ENCODE measurements at regions not wholly inside any gene's neighbourhood (a gene's known extent, or its start where the extent isn't known, plus 50 kb on each side); places are given as distances from the start of the nearest gene placed in this dataset.
A peak's percentile ranks its signal among the peaks of the same experiment; 100 is the strongest.

- no peak for DNase-seq
These were observed 393.4 kb upstream of the KIF2A start for GRCh38 chr5:61912559-61912958.

GRCh38 chr5:61915646-61916045 is 390.4 kb upstream of the KIF2A start:
- no peak for DNase-seq

- no peak for DNase-seq
These were observed 389.1 kb upstream of the KIF2A start for GRCh38 chr5:61916621-61917620.

DNA sequence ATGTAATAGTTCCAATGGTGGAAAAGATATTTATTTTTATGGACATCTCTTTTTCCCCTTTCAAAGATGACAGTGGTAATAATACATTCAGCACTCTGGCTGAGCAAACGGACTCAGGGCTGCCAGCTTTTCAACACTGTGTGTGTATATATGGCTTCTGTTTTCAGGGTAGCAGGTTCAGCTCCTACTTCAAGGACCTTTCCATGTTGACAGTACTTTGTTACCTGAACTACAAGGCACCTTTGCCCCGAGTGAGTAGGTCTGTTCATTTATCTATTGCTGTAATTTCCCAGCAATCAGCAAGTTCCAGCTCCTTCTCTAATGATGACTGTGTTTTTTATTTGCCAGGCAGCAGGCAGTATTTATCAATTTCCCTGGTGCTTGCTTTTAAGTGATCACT is 387.4 kb upstream of the KIF2A start:
- no peak for DNase-seq

DNA sequence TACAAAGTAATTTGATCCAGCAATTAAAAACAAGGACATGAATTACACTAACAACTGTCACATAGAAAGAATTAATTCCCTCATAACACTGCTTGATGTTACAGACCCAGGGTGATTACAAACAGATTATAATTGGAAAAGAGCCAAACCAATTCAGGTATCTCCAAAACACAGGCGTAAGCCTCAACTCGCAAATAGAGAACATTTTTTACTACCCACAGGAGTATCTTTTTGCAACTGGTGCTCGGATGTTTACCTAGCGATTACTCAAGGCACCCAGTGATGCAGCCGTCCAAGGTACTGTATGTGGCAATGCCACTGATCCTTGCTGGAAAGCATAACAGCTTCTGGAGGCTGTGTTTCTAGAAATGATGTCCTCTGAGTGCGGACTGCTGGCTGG is 386.1 kb upstream of the KIF2A start:
- DNase-seq, result no peak

GRCh38 chr5:61924251-61924650 is 381.8 kb upstream of the KIF2A start:
- DNase-seq, result no peak

DNA sequence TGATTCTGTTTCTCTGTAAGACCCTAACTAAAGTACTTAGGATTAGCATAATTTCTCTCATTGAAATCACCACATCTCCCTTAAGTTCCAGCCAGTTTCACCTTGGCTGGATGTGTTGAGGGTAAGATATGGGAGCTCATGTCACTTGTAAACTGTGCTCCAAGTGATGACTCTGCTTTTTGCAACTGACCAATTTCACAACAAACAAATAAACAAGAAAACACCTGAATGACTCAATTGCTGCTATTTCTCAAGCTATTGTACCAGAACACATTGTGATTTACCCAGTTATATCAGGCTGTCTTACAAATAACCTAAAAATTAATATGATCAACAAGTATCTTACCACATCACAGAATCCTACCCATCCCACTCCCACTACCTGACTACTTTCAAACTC is 379.1 kb upstream of the KIF2A start:
- no peak for DNase-seq

GRCh38 chr5:61931236-61931635 is 374.8 kb upstream of the KIF2A start:
- no peak for DNase-seq

DNA sequence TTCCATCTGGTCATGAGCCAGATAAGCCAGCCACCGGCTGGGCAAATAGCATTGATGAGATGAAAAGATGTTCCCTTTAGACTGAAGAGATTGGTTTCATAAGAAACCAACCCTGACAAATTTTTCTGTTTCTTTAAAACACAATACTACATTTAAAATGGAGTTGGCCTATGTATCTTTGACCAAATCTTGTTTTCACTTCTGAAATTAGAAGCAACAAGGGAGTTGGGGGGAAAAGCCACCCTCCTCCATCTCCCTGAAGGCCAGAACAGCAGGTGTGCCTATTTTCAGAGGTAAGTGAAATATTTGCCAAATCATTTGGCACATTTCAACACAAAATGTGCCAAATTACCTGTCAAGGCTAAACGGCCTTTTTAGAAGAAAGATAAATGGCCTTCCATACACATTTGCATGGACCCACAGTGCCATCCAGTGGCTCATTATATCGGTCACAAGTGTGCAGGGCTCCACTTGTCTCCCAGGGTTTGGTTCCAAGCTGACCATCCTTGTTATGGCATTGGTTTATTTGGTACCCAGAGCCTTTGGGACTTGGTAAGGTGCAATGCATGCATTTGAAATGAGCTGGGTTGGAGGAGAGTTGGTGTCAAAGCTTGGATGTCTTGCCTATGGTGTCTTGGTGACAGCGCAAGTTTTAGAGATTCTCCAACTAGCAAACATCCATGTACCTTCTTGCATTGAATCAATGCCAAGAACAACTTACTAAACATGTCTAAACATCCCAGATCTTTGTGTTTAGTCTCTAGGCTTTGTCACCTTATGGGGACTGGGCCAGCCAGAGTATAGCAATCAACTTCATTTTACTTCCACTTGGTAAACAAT is 372.0 kb upstream of the KIF2A start:
- peak; percentile 79 for DNase-seq

GRCh38 chr5:61941637-61942036 is 364.4 kb upstream of the KIF2A start:
- DNase-seq, result no peak

- no peak for DNase-seq
These were observed 363.4 kb upstream of the KIF2A start for GRCh38 chr5:61942462-61943049.

DNA sequence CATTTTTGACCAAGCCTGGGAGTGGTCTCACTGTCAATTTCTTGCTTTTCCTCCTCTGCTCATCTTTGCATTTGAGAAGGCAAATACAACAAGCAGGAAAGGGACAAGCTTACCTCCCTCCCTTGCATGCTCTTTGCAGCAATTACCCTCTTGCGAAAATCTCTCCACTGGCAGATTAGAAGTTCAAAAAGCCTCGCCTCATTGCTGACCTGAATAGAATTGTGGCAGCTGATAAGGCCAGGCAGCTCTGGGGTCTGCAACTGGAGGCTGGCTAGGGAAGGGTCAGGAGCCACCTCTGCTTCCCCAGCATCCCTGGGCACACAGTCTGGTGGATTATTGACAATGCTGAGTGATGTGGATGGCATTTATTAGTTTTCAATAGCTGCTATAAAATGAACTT is 362.3 kb upstream of the KIF2A start:
- DNase-seq, result no peak

DNA sequence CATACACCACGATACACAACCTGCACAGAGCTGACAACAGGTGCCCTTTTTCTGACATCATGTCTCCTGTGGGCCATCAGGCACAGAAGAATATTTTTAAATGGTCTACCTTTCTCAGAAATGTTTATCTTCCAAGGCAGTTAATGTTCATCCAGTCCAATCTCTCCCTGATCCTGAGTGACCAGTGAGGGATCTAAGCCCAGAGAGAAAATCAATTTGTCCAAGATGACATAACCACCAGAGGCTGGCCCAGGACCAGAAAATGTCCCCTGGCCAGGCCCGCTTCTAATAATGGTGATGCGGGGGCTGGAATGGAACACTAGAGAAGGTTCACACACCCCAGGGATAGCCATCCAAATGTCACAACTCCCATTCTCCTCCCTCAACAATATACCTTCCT is 357.9 kb upstream of the KIF2A start:
- no peak for DNase-seq

GRCh38 chr5:61949054-61949678 is 356.8 kb upstream of the KIF2A start:
- DNase-seq, result peak; percentile 3

DNA sequence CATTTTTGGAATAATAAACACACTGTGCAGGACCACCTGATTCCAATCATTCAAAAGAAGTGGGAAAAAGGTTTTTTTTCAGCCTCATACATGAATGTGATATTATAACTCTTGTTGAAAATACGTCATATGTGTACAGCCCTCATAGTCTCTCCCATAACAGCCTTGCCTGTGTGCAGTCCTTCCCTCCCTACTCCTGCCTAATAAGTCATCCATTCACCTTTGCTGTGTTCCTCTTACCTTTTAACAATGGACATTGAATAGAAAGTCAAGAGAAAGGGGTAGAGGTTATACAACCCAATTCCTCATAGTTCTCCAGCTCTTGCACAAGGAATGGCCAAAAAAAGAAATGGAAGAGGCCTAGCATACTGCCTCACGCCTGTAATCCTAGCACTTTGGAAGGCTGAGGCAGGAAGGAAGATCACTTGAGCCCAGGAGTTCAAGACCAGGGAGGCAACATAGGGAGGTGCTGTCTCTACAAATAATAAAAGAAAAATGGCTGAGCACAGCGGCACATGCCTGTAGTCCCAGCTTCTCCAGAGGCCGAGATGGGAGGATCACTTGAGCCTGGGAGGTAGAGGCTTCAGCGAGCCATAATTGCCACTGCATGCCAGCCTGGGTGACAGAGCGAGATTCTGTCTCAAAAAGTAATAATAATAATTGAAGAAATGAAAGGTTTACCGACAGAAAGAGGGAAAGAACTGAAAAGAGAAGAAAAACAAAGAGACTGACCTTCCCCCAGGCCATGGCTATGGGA is 356.1 kb upstream of the KIF2A start:
- no peak for DNase-seq

- DNase-seq, result no peak
These were observed 354.7 kb upstream of the KIF2A start for GRCh38 chr5:61951295-61951694.

GRCh38 chr5:61953913-61954312 is 352.1 kb upstream of the KIF2A start:
- DNase-seq, result no peak

DNA sequence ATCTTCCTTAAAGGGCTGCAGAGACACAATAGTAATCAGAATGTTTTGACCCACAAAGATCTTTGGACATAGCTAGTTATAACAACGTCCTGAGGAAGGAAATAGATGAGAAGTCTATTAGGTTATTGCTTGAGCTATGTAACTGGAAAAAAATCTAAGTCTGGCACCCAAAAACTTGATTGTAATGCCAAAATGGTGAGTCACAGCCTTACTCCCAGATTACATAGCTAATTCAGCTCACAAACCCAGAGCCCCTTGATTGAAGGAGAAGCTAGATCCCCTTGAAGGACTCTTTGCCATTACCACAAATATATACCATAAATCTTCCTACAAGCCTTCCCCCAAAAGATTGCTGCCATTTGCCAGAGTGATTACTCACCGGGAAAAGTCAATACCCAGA is 341.8 kb upstream of the KIF2A start:
- DNase-seq, result no peak

DNA sequence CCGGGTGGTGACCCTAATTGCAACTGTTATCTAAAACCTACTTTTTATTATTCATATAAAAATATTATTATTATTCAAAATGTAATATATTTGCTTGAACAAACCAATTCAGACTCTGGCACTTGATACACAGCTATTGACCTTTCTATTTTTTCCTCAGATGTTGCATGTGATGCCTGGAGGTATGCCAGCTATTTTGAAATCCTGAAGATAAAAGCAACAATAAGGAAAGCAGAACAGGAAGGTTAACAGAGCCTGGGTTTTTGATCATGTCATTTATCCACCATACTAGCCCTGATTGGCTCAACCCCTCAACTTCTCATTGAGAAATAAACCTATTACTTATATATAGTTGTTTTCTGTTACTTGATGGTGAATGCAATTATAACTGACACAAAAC is 340.9 kb upstream of the KIF2A start:
- no peak for DNase-seq

DNA sequence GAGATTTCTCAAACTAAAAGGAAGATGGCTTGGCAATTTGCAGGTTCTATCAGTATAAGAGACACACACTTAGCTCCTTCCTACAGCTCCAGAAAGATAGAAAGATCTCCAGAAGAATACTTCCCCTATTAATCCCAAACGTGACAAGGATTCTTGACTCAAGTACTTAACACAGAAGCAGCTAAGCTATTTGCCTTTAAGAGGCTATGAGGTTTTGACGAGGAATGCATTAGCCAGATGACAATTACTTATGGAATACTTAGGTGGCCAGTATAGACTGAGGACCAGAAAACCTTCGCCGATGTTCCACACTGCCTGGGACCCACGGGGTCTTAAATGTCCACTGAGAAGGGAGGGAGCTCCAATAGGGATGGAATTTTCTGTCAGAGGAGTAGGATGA is 340.5 kb upstream of the KIF2A start:
- DNase-seq, result no peak

- no peak for DNase-seq
These were observed 339.6 kb upstream of the KIF2A start for GRCh38 chr5:61966296-61966955.

Measured in tongue (tissue), 1 donor.